Brain pericyte (primary cell): ENCODE measurements at regions not wholly inside any gene's neighbourhood (a gene's known extent, or its start where the extent isn't known, plus 50 kb on each side); places are given as distances from the start of the nearest gene placed in this dataset.
A peak's percentile ranks its signal among the peaks of the same experiment; 100 is the strongest.

Experiments
- DNase-seq: peaks from one replicate; pipeline ENCODE4 v3.0.0-alpha.2; 2012; ENCODE audit warnings: low read depth, low spot score

GRCh38 chr2:66794551-66794950, 359.6 kb downstream of the MEIS1 start:
- no peak for DNase-seq

GRCh38 chr2:66802877-66803276, 368.0 kb downstream of the MEIS1 start:
- DNase-seq: no peak

- no peak for DNase-seq
Measured at GRCh38 chr2:66803726-66804125, 368.8 kb downstream of the MEIS1 start.

GRCh38 chr2:66805016-66805865, 370.3 kb downstream of the MEIS1 start:
- no peak for DNase-seq

- no peak for DNase-seq
Measured at GRCh38 chr2:66805968-66806367, 371.0 kb downstream of the MEIS1 start.

GRCh38 chr2:66813525-66813924, 378.6 kb downstream of the MEIS1 start:
- no peak for DNase-seq

- no peak for DNase-seq
Measured at GRCh38 chr2:66813976-66814375, 379.1 kb downstream of the MEIS1 start.

- no peak for DNase-seq
Measured at GRCh38 chr2:66814916-66815315, 380.0 kb downstream of the MEIS1 start.

GRCh38 chr2:66815886-66816285, 381.0 kb downstream of the MEIS1 start:
- no peak for DNase-seq

- no peak for DNase-seq
Measured at GRCh38 chr2:66821168-66821567, 386.2 kb downstream of the MEIS1 start.

GRCh38 chr2:66822186-66822585, 387.3 kb downstream of the MEIS1 start:
- no peak for DNase-seq

- DNase-seq: no peak
Measured at GRCh38 chr2:66824926-66825325, 390.0 kb downstream of the MEIS1 start.

GRCh38 chr2:66827851-66828250, 392.9 kb downstream of the MEIS1 start:
- DNase-seq: no peak

- no peak for DNase-seq
Measured at GRCh38 chr2:66828876-66829275, 394.0 kb downstream of the MEIS1 start.

GRCh38 chr2:66830881-66831280, 396.0 kb downstream of the MEIS1 start:
- DNase-seq: no peak

GRCh38 chr2:66832646-66833435, 397.9 kb downstream of the MEIS1 start:
- DNase-seq: no peak

GRCh38 chr2:66834859-66835258, 399.9 kb downstream of the MEIS1 start:
- DNase-seq: no peak

GRCh38 chr2:66836851-66837250, 401.9 kb downstream of the MEIS1 start:
- no peak for DNase-seq

GRCh38 chr2:66839551-66840320, 404.8 kb downstream of the MEIS1 start:
- peak; percentile 44 for DNase-seq

- no peak for DNase-seq
Measured at GRCh38 chr2:66840321-66841002, 405.5 kb downstream of the MEIS1 start.

- no peak for DNase-seq
Measured at GRCh38 chr2:66843847-66844246, 408.9 kb downstream of the MEIS1 start.

GRCh38 chr2:66845307-66845706, 410.4 kb downstream of the MEIS1 start:
- no peak for DNase-seq
